ENCODE measurements at regions not wholly inside any gene's neighbourhood (a gene's known extent, or its start where the extent isn't known, plus 50 kb on each side); places are given as distances from the start of the nearest gene placed in this dataset.
"Not testable (repeated sequence)": the region's sequence is repeated elsewhere in the genome, so short reads cannot be mapped to it uniquely, and the experiment has no call there.

DNA sequence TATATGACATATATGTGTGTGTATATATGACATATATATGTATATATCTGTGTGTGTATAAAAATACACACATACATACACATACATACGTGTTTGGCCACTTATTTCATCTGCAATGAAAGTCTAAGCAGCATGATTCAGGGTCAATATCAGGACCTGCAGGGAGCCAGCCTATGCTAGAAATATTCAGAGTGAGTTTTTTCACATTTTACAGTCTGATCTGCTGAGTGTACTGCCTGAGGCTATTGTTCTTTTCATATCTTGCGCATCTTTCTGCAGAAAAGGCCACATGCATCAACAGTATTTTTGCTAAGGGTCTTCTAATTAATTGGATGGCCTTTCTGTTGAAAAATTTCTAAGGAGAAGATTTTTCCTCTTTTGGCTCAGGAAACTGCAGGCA lies 80.0 kb upstream of the TSPY4 start:
- no peak for DNase-seq (ENCODE audit: low spot score)
- no peaks in the 10 kb centered on the region for H3K27me3 ChIP-seq (replicated peaks; ENCODE audit: insufficient read depth)
- no peaks in the 10 kb centered on the region for H3K9me3 ChIP-seq
- TF ChIP-seq, protein P1, sequence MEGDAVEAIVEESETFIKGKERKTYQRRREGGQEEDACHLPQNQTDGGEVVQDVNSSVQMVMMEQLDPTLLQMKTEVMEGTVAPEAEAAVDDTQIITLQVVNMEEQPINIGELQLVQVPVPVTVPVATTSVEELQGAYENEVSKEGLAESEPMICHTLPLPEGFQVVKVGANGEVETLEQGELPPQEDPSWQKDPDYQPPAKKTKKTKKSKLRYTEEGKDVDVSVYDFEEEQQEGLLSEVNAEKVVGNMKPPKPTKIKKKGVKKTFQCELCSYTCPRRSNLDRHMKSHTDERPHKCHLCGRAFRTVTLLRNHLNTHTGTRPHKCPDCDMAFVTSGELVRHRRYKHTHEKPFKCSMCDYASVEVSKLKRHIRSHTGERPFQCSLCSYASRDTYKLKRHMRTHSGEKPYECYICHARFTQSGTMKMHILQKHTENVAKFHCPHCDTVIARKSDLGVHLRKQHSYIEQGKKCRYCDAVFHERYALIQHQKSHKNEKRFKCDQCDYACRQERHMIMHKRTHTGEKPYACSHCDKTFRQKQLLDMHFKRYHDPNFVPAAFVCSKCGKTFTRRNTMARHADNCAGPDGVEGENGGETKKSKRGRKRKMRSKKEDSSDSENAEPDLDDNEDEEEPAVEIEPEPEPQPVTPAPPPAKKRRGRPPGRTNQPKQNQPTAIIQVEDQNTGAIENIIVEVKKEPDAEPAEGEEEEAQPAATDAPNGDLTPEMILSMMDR (IDR thresholded peaks at IDR 0.05): no peak
- H3K27ac ChIP-seq: no peak overlapping the region
- no peaks in the 10 kb centered on the region for H3K36me3 ChIP-seq
- no peak for ATAC-seq (ENCODE audit: insufficient number of reproducible peaks, low FRiP score, low read depth)
- H3K4me1 ChIP-seq (ENCODE audit: control insufficient read depth in 1 of 2, low read depth in 2 of 2): no peaks in the 10 kb centered on the region
- no peak overlapping the region for H3K4me3 ChIP-seq

DNA sequence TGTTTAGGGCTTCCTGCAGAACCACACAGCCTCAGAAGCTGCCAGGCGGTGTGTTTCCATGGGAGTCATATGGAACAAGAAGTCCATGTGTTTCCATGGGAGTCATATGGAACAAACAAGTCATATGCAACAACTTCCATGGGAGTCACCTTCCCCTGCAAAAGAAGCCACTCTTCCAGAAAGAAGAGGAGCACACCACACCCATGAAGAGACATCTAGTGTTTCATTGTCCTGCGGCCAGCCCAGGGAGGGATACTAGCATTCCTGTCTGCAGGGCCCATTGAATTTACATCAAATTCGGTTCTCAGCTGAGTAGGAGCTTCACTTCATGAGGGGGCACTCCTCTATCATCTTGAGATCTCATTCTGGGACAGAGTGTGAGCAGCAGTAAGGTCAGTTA lies 79.5 kb upstream of the TSPY4 start:
- Histone ChIP-seq H3K27me3 (replicated peaks; ENCODE audit: insufficient read depth) (no peaks in the 10 kb centered on the region), H3K4me1 (ENCODE audit: control insufficient read depth in 1 of 2, low read depth in 2 of 2) (no peaks in the 10 kb centered on the region), H3K27ac (no peak overlapping the region), H3K4me3 (no peak overlapping the region), H3K36me3 (no peaks in the 10 kb centered on the region), H3K9me3 (no peaks in the 10 kb centered on the region)
- no peak for ATAC-seq (ENCODE audit: insufficient number of reproducible peaks, low FRiP score, low read depth)
- TF ChIP-seq, protein P1 (IDR thresholded peaks at IDR 0.05): no peak
- no peak for DNase-seq (ENCODE audit: low spot score)

DNA sequence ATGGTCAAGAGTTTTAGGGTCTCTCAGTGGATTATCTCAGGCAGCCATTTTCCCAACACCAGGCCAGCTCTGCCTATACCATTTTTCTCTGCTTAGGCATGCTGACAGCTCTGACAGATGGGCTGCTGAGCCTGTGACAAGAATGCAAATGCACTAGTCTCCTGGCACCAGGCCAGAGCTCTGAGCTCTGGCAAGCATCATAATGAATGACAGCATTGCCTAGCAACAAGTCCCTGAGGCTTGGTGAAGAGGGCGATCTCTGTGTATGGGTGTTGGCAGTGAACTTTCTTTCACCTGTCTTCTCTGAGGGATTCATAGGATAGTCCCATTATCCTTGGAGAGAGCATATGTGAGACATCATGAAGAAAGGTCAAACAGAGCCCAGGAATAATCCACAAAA lies 77.9 kb upstream of the TSPY4 start:
- Histone ChIP-seq H3K4me1 (ENCODE audit: control insufficient read depth in 1 of 2, low read depth in 2 of 2) (no peaks in the 10 kb centered on the region), H3K27me3 (replicated peaks; ENCODE audit: insufficient read depth) (no peaks in the 10 kb centered on the region), H3K27ac (no peak overlapping the region), H3K9me3 (no peaks in the 10 kb centered on the region), H3K4me3 (no peak overlapping the region), H3K36me3 (no peaks in the 10 kb centered on the region)
- ATAC-seq (ENCODE audit: insufficient number of reproducible peaks, low FRiP score, low read depth): no peak
- DNase-seq (ENCODE audit: low spot score): no peak
- TF ChIP-seq, protein P1 (IDR thresholded peaks at IDR 0.05): no peak

DNA sequence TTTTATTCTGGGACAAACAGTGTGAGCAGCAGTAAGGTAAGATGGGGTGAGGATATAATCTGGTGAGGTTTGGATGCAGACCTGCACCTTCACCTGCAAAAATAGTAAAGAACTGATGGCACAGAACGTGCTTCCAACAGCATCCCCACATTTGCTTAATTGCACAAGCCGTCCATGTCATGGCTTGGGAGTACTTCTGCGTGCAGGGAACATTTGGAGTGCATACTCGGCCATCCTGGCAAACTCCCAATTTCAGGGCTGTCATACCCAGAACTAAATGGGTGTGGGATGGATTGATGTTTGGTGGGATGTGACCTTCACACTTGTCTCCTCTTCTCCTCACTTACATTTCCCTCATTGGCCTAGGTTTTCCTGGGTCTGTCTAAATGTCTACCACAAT lies 76.8 kb upstream of the TSPY4 start:
- H3K4me3 ChIP-seq: no peak overlapping the region
- no peak overlapping the region for H3K27ac ChIP-seq
- H3K4me1 ChIP-seq (ENCODE audit: control insufficient read depth in 1 of 2, low read depth in 2 of 2): no peaks in the 10 kb centered on the region
- no peaks in the 10 kb centered on the region for H3K27me3 ChIP-seq (replicated peaks; ENCODE audit: insufficient read depth)
- no peaks in the 10 kb centered on the region for H3K9me3 ChIP-seq
- DNase-seq (ENCODE audit: low spot score) (no peak), ATAC-seq (ENCODE audit: insufficient number of reproducible peaks, low FRiP score, low read depth) (no peak)
- no peaks in the 10 kb centered on the region for H3K36me3 ChIP-seq
- TF ChIP-seq, protein P1 (IDR thresholded peaks at IDR 0.05): no peak

DNA sequence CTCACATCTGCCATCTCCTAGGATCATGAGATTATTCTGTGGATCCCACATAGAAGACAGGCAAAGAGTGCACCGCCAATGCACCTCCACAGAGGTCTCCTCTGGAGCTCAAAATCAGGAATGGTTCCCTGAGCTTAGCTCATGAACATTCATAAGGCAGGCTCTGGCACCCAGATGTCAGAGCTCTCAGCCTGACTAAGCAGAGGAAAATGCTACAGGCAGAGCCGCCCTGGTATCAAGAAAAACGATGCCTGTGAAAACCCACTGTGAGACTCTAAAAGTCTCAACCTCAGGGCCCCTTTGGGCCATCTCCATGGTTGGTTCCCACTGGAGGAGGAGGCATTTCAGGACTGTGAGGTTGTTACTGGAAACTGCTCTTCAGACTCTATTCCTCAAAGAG lies 71.7 kb upstream of the TSPY4 start:
- Histone ChIP-seq H3K4me1 (ENCODE audit: control insufficient read depth in 1 of 2, low read depth in 2 of 2) (no peaks in the 10 kb centered on the region), H3K36me3 (no peaks in the 10 kb centered on the region), H3K27me3 (replicated peaks; ENCODE audit: insufficient read depth) (no peaks in the 10 kb centered on the region), H3K9me3 (no peaks in the 10 kb centered on the region), H3K4me3 (no peak overlapping the region), H3K27ac (no peak overlapping the region)
- DNase-seq (ENCODE audit: low spot score) (no peak), ATAC-seq (ENCODE audit: insufficient number of reproducible peaks, low FRiP score, low read depth) (no peak)
- TF ChIP-seq, protein P1 (IDR thresholded peaks at IDR 0.05): no peak

DNA sequence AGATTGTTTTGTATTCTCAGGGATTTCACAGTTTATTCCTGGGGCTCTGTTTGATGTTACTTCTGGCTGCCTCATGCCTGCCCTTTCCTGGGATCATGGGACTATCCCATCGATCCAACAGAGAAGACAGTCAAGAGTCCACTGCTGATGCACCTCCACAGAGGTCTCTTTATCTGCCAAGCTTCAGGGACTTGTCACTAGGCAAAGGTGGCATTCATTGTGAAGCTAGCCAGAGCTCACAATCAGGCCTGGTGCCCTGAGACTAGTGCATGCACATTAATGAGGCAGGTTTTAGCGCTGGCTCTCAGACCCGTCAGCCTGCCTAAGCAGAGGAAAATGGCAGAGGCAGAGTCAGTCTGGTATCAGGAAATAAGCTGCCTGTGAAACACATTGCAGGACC lies 66.9 kb upstream of the TSPY4 start:
- H3K36me3 ChIP-seq; DNase-seq (ENCODE audit: low spot score); H3K4me3 ChIP-seq; H3K9me3 ChIP-seq; H3K4me1 ChIP-seq (ENCODE audit: control insufficient read depth in 1 of 2, low read depth in 2 of 2); H3K27me3 ChIP-seq (replicated peaks; ENCODE audit: insufficient read depth); ATAC-seq (ENCODE audit: insufficient number of reproducible peaks, low FRiP score, low read depth); H3K27ac ChIP-seq: not testable (repeated sequence)

DNA sequence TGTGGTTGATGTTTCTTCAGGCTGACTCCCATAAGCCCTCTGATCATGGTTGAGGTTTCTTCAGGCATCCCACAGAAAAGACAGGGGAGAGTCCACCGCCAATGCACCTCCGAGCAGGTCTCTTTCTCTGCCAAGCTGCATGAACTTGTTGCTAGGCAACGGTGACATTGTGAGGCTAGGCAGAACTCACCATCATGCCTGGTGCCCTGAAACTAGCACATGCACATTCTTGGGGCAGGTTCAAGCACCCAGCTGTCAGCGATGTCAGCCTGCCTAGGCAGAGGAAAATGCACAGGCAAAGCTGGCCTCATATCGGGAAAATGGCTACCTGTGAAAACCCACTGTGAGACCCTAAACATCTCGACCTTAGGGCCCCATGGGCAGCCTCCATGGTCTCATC lies 64.4 kb upstream of the TSPY4 start:
- not testable (repeated sequence) for H3K36me3 ChIP-seq; H3K9me3 ChIP-seq; H3K27me3 ChIP-seq (replicated peaks; ENCODE audit: insufficient read depth); H3K27ac ChIP-seq; H3K4me3 ChIP-seq; DNase-seq (ENCODE audit: low spot score); ATAC-seq (ENCODE audit: insufficient number of reproducible peaks, low FRiP score, low read depth); H3K4me1 ChIP-seq (ENCODE audit: control insufficient read depth in 1 of 2, low read depth in 2 of 2)

DNA sequence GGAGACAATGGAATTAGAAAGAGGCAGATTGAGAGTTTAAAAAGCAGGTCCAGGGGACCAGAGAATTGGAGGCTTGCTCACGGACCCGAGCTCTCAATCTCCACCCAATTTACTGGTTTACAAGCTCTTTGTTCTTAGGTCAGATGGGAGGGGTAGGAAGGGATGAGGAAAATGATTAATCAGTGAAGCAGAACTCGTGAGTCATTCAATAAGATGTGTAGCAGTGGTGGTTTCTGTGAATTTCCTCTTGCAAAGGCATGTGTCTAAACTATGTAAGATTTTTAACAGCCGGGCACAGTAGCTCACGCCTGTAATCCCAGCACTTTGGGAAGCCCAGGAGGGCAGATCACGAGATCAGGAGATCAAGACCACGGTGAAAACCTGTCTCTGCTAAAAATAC lies 58.4 kb upstream of the TSPY4 start:
- ATAC-seq (ENCODE audit: insufficient number of reproducible peaks, low FRiP score, low read depth); H3K27ac ChIP-seq; H3K4me1 ChIP-seq (ENCODE audit: control insufficient read depth in 1 of 2, low read depth in 2 of 2); H3K36me3 ChIP-seq; H3K4me3 ChIP-seq; H3K27me3 ChIP-seq (replicated peaks; ENCODE audit: insufficient read depth); DNase-seq (ENCODE audit: low spot score); H3K9me3 ChIP-seq: not testable (repeated sequence)

Data from thoracic aorta (tissue), 2 donors.